ENCODE measurements at regions not wholly inside any gene's neighbourhood (a gene's known extent, or its start where the extent isn't known, plus 50 kb on each side); places are given as distances from the start of the nearest gene placed in this dataset.

- Histone ChIP-seq H3K9me3 (ENCODE audit: insufficient read depth, low read depth, low read length) (0 out of 2 replicates have a peak, but pooled peaks cover 3% of the 10 kb centered on the region), H3K4me3 (ENCODE audit: low read length) (no peak overlapping the region), H3K36me3 (ENCODE audit: insufficient read depth, low read length) (no peaks in the 10 kb centered on the region), H3K9ac (ENCODE audit: low read depth, low read length) (no peak overlapping the region), H3K27ac (ENCODE audit: low read depth, low read length) (no peak overlapping the region), H3K27me3 (ENCODE audit: insufficient read depth, low read length) (no peaks in the 10 kb centered on the region), H3K4me1 (ENCODE audit: insufficient read depth, low read length) (no peaks in the 10 kb centered on the region)
- 94% methylated on average over 2 of the region's 2 CpGs for WGBS
These were observed 363.1 kb upstream of the SLIT2 start for GRCh38 chr4:19888587-19888986.

DNA sequence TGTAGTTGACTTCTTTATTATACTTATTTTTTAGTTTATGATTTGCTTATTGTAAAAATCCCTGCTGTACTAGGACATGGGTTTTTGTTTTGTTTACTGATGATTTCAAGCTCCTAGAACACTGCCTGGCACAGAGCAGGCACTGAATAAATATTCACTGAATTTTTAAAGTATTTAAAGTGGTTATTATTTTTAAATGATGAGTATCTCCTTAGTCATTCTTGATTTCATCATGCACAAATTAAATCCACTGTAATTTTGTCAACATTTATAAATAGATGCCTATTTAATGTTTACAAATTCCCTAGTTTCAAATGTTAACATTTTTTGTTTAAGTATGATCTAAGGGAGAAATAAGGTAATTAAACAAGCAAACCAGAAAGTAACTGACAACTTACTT lies 367.9 kb upstream of the SLIT2 start:
- H3K4me3 ChIP-seq (ENCODE audit: low read length), result no peak overlapping the region
- no peak overlapping the region for H3K9ac ChIP-seq (ENCODE audit: low read depth, low read length)
- no peaks in the 10 kb centered on the region for H3K27me3 ChIP-seq (ENCODE audit: insufficient read depth, low read length)
- no peaks in the 10 kb centered on the region for H3K36me3 ChIP-seq (ENCODE audit: insufficient read depth, low read length)
- no peak overlapping the region for H3K27ac ChIP-seq (ENCODE audit: low read depth, low read length)
- 0 out of 2 replicates have a peak, but pooled peaks cover 3% of the 10 kb centered on the region for H3K9me3 ChIP-seq (ENCODE audit: insufficient read depth, low read depth, low read length)
- peaks cover 5% of the 10 kb centered on the region; the same call in 1 of the 2 replicates for H3K4me1 ChIP-seq (ENCODE audit: insufficient read depth, low read length)

DNA sequence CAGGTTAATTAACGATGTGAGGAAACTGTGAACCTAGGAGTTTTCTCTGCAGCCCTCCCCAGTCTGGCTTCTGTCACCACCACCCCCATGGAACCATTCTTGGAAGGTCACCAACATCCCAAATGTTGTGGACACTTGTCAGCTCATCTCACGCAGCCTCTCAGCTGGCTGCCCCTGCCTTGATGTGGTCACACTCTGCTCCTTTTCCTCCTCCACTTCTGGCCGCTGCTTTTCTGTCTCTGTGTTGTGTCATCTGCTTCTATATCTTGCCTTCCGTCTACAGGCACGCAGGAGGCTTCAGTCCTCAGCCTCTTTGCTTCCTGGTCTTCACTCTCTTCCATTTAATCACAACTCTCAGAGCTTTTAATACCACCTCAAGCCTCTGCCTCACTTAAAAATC lies 371.5 kb upstream of the SLIT2 start:
- H3K9me3 ChIP-seq (ENCODE audit: insufficient read depth, low read depth, low read length), result no peaks in the 10 kb centered on the region
- H3K4me1 ChIP-seq (ENCODE audit: insufficient read depth, low read length), result peaks cover 5% of the 10 kb centered on the region; the same call in 1 of the 2 replicates
- H3K4me3 ChIP-seq (ENCODE audit: low read length), result no peak overlapping the region
- no peak overlapping the region for H3K9ac ChIP-seq (ENCODE audit: low read depth, low read length)
- no peak overlapping the region for H3K27ac ChIP-seq (ENCODE audit: low read depth, low read length)
- H3K36me3 ChIP-seq (ENCODE audit: insufficient read depth, low read length), result no peaks in the 10 kb centered on the region
- H3K27me3 ChIP-seq (ENCODE audit: insufficient read depth, low read length), result no peaks in the 10 kb centered on the region
- 61% methylated on average over 5 of the region's 5 CpGs for WGBS

DNA sequence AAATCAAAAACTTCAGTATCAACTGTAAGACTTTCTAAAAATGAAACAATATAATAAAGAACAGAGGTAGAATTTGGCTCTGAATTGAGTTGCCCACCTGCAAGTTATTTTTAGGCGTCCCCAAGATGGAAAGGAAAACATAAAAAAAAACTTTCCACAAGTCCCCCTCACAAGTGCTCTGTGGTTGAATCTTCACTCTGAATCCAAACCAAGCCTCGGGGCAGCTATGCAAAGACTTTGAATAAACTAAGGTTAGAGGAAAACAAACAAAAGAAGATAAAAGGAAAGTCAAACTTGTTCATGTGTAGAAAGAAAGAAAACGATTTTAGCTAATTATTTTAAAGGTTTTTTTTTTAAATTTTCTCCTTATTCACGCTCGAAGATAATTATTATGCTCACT lies 372.4 kb upstream of the SLIT2 start:
- no peak overlapping the region for H3K9ac ChIP-seq (ENCODE audit: low read depth, low read length)

DNA sequence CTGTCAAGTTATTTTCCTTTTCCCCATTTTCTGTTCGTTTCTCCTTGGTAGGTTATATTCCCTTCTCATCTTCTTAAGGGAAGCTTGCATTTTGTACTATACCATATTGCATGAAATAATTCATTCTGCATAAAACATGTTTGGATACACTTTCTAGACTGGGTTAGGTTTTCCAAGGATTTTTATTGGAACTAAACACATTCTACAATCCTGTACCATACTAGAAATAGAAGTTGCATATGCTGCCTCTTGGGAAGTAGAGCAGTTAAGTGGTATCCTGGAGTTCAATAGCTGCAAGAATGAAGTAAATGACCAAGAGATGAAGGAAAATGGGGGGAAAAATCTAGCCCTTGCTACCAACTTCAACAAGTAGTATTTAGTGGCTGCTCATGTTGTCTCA lies 393.7 kb upstream of the SLIT2 start:
- Histone ChIP-seq H3K4me1 (ENCODE audit: insufficient read depth, low read length) (no peaks in the 10 kb centered on the region), H3K9me3 (ENCODE audit: insufficient read depth, low read depth, low read length) (no peaks in the 10 kb centered on the region), H3K4me3 (ENCODE audit: low read length) (no peak overlapping the region), H3K9ac (ENCODE audit: low read depth, low read length) (no peak overlapping the region), H3K27ac (ENCODE audit: low read depth, low read length) (no peak overlapping the region), H3K36me3 (ENCODE audit: insufficient read depth, low read length) (no peaks in the 10 kb centered on the region), H3K27me3 (ENCODE audit: insufficient read depth, low read length) (no peaks in the 10 kb centered on the region)
- WGBS, result no CpG with 5 or more reads among the region's 1 CpG

More for the DNA sequence above, 372.4 kb upstream of the SLIT2 start:
- H3K27ac ChIP-seq (ENCODE audit: low read depth, low read length), result no peak overlapping the region
- WGBS, result 51% methylated on average over 5 of the region's 5 CpGs
- H3K36me3 ChIP-seq (ENCODE audit: insufficient read depth, low read length), result no peaks in the 10 kb centered on the region
- peaks cover 5% of the 10 kb centered on the region; the same call in 1 of the 2 replicates for H3K4me1 ChIP-seq (ENCODE audit: insufficient read depth, low read length)
- H3K9me3 ChIP-seq (ENCODE audit: insufficient read depth, low read depth, low read length), result no peaks in the 10 kb centered on the region
- H3K4me3 ChIP-seq (ENCODE audit: low read length), result no peak overlapping the region
- no peaks in the 10 kb centered on the region for H3K27me3 ChIP-seq (ENCODE audit: insufficient read depth, low read length)

DNA sequence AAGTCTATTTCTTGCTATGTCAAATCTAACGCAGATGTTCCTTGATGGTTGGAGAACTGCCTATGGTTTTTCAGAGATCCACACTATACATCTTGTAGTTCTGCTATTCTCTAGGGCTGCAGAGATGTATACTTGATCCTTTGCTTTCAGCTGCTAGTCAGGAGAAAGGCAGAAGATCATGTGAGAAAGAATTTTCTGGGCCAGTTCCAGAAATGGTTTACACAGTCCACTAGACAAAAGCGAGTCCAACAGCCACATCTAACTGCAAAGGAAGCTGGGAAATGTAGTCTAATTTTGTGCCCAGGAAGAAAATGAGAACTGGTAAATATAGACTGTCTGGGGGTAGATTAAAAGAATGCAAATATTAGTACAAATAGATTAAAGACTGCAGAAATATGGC lies 394.3 kb upstream of the SLIT2 start:
- Histone ChIP-seq H3K9ac (ENCODE audit: low read depth, low read length) (no peak overlapping the region), H3K4me3 (ENCODE audit: low read length) (no peak overlapping the region), H3K27me3 (ENCODE audit: insufficient read depth, low read length) (no peaks in the 10 kb centered on the region), H3K4me1 (ENCODE audit: insufficient read depth, low read length) (no peaks in the 10 kb centered on the region), H3K36me3 (ENCODE audit: insufficient read depth, low read length) (no peaks in the 10 kb centered on the region), H3K27ac (ENCODE audit: low read depth, low read length) (no peak overlapping the region), H3K9me3 (ENCODE audit: insufficient read depth, low read depth, low read length) (no peaks in the 10 kb centered on the region)
- 92% methylated on average over 2 of the region's 2 CpGs for WGBS

GRCh38 chr4:19850909-19851308 lies 400.8 kb upstream of the SLIT2 start:
- no peaks in the 10 kb centered on the region for H3K27me3 ChIP-seq (ENCODE audit: insufficient read depth, low read length)
- no peak overlapping the region for H3K9ac ChIP-seq (ENCODE audit: low read depth, low read length)
- H3K36me3 ChIP-seq (ENCODE audit: insufficient read depth, low read length), result no peaks in the 10 kb centered on the region
- WGBS, result 83% methylated on average over 5 of the region's 5 CpGs
- H3K9me3 ChIP-seq (ENCODE audit: insufficient read depth, low read depth, low read length), result no peaks in the 10 kb centered on the region
- no peak overlapping the region; the same call in 1 of the 2 replicates for H3K27ac ChIP-seq (ENCODE audit: low read depth, low read length)
- no peak overlapping the region for H3K4me3 ChIP-seq (ENCODE audit: low read length)
- peaks cover 5% of the 10 kb centered on the region; the same call in 1 of the 2 replicates for H3K4me1 ChIP-seq (ENCODE audit: insufficient read depth, low read length)

DNA sequence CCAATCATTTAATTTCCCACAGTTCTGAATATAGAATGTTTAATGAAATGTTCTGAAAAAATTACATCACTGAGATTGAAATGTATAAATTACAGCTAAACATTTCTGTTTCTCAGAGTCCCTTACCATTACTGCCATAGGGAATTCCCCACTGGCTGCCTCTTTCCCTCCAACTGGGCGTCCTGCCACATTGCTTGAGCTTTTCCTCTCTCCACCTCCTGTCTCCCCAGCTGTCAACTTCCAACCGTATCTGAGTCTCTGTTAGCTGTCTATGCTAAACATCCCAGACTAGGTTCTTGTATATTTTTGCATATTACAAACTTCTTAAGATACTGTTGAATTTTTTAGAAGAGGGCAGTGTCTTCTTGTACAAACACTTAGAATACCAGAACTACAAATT lies 407.3 kb upstream of the SLIT2 start:
- 85% methylated on average over 2 of the region's 2 CpGs for WGBS
- Histone ChIP-seq H3K9ac (ENCODE audit: low read depth, low read length) (no peak overlapping the region), H3K27me3 (ENCODE audit: insufficient read depth, low read length) (no peaks in the 10 kb centered on the region), H3K4me3 (ENCODE audit: low read length) (no peak overlapping the region), H3K4me1 (ENCODE audit: insufficient read depth, low read length) (no peaks in the 10 kb centered on the region; the same call in 1 of the 2 replicates), H3K9me3 (ENCODE audit: insufficient read depth, low read depth, low read length) (no peaks in the 10 kb centered on the region), H3K36me3 (ENCODE audit: insufficient read depth, low read length) (no peaks in the 10 kb centered on the region), H3K27ac (ENCODE audit: low read depth, low read length) (no peak overlapping the region)

DNA sequence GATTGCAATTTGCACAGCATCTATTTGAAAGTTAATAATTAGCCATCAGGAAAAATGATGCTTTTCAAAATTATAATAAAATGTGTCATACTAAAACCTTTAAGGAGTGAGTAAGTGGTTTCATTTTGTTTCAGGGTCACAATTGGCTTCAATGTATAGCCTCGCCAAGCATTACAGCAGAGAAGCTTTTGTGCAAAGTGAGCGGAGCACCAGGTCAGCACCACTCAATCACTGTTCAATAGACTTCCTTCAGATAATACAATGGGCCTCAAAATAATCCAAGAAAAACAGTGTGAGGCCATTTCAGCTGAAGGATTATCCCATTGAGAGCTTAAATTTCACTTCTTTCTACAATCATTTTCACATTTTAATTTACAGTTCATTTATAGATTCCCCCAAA lies 409.2 kb upstream of the SLIT2 start:
- Histone ChIP-seq H3K36me3 (ENCODE audit: insufficient read depth, low read length) (no peaks in the 10 kb centered on the region), H3K9me3 (ENCODE audit: insufficient read depth, low read depth, low read length) (no peaks in the 10 kb centered on the region), H3K27me3 (ENCODE audit: insufficient read depth, low read length) (no peaks in the 10 kb centered on the region), H3K4me3 (ENCODE audit: low read length) (no peak overlapping the region), H3K27ac (ENCODE audit: low read depth, low read length) (no peak overlapping the region), H3K9ac (ENCODE audit: low read depth, low read length) (no peak overlapping the region), H3K4me1 (ENCODE audit: insufficient read depth, low read length) (no peaks in the 10 kb centered on the region; the same call in 1 of the 2 replicates)
- WGBS, result 83% methylated on average over 2 of the region's 2 CpGs

DNA sequence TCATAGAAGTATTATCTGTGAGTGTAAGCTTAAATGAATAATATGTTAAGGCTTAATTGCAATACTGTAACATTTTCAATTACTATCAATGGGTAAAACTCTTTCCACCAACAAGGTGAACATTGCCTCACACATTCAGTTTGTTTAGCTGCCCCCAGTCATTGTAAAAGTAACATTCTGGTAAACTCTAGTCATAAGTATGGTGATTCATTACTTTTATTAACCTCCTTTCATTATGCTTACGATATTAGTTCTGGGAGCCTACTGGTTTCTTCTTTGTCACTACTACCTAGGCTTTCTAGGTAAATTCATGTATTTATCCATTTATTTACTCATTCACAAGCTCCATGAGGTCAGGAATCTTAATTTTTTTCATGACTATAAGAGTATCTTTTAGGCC lies 412.8 kb upstream of the SLIT2 start:
- Histone ChIP-seq H3K4me1 (ENCODE audit: insufficient read depth, low read length) (no peaks in the 10 kb centered on the region; the same call in 1 of the 2 replicates), H3K9me3 (ENCODE audit: insufficient read depth, low read depth, low read length) (no peaks in the 10 kb centered on the region), H3K9ac (ENCODE audit: low read depth, low read length) (no peak overlapping the region), H3K27ac (ENCODE audit: low read depth, low read length) (no peak overlapping the region), H3K4me3 (ENCODE audit: low read length) (no peak overlapping the region), H3K36me3 (ENCODE audit: insufficient read depth, low read length) (no peaks in the 10 kb centered on the region), H3K27me3 (ENCODE audit: insufficient read depth, low read length) (no peaks in the 10 kb centered on the region)
- WGBS, result 100% methylated on average over 1 of the region's 1 CpG

DNA sequence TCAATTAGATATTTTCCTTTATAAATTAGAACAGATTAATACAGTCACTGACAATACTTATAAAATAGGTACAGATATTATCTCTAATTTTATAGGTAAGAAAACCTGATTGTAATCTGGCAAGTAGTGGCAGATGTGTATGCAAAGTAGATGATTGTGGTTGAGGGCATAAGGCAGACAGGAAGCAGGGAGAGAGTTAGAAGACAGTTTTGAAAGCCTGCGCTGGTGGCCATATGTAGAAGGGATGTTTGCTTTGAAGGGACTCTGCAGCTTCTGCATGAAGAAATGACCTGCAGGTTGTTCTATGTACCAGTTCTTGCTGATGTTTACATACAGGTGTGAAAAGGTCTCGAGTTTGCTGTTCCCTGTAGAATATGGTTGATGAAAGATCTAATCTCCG lies 416.3 kb upstream of the SLIT2 start:
- Histone ChIP-seq H3K9me3 (ENCODE audit: insufficient read depth, low read depth, low read length) (no peaks in the 10 kb centered on the region), H3K4me1 (ENCODE audit: insufficient read depth, low read length) (no peaks in the 10 kb centered on the region), H3K27me3 (ENCODE audit: insufficient read depth, low read length) (no peaks in the 10 kb centered on the region), H3K27ac (ENCODE audit: low read depth, low read length) (no peak overlapping the region), H3K36me3 (ENCODE audit: insufficient read depth, low read length) (no peaks in the 10 kb centered on the region), H3K4me3 (ENCODE audit: low read length) (no peak overlapping the region), H3K9ac (ENCODE audit: low read depth, low read length) (no peak overlapping the region)
- WGBS, result 90% methylated on average over 3 of the region's 3 CpGs

DNA sequence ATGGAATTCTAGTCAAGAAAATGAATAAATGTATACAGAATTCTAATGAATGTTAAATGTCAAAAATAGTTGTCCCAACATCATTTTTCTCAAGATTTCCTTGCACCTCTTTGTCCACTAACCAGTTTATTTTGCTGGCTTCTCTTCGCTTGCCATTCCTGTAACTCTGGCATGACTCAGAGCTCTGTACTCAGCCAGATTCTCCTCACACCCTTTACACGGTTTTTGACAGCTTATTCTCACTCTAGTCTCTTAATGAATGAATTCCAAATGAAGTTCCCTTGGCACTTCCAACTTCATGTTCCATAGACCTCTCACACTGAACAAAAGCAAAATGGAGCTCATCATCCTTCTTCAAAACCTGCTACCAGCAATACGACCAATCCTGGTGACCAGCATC lies 419.3 kb upstream of the SLIT2 start:
- H3K9me3 ChIP-seq (ENCODE audit: insufficient read depth, low read depth, low read length), result no peaks in the 10 kb centered on the region
- H3K27me3 ChIP-seq (ENCODE audit: insufficient read depth, low read length), result no peaks in the 10 kb centered on the region
- H3K36me3 ChIP-seq (ENCODE audit: insufficient read depth, low read length), result no peaks in the 10 kb centered on the region
- H3K9ac ChIP-seq (ENCODE audit: low read depth, low read length), result no peak overlapping the region
- no peaks in the 10 kb centered on the region for H3K4me1 ChIP-seq (ENCODE audit: insufficient read depth, low read length)
- 90% methylated on average over 3 of the region's 3 CpGs for WGBS
- no peak overlapping the region for H3K4me3 ChIP-seq (ENCODE audit: low read length)
- no peak overlapping the region for H3K27ac ChIP-seq (ENCODE audit: low read depth, low read length)

Data from HUES64 (cell line).